Fibroblast of the conjunctiva (primary cell): ENCODE measurements at regions not wholly inside any gene's neighbourhood (a gene's known extent, or its start where the extent isn't known, plus 50 kb on each side); places are given as distances from the start of the nearest gene placed in this dataset.
"Not testable (repeated sequence)": the region's sequence is repeated elsewhere in the genome, so short reads cannot be mapped to it uniquely, and the experiment has no call there.

ENCODE experiments used
- DNase-seq: peaks from one replicate; pipeline ENCODE4 v3.0.0-alpha.2; 2010; ENCODE audit warnings: low read depth

DNA sequence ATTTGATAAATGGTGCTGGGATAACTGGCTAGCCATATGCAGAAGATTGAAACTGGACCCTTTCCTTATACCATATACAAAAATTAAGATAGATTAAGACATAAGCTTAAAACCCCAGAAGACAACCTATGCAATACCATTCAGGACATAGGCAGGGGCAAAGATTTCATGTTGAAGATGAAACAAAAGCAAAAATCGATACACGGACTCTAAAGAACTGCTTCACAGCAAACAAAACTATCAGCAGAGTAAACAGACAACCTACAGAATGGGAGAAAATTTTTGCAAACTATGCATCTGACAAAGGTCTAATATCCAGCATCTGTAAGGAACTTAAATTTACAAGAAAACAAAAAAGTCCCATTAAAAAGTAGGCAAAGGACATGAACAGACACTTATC, 255.9 kb downstream of the TINAG start:
- not testable (repeated sequence) for DNase-seq

DNA sequence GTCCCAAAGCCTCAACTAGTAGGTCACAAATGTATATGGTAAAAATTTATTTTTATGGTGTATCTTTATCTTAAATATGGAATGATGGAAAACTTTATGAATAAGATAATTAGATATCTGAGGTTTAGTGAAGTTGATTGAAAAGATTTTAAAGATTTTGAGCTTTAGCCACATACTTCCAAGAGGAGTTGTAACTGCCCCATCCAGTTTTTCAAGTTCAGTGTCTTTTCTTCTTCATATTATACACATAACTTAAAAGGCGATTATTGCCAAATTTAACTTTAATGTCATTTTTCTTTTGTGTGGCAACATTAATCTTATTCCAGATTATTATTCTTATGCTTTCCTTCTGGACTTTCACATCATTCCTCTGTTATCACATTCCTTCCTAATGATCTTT, 266.4 kb downstream of the TINAG start:
- DNase-seq, result no peak

DNA sequence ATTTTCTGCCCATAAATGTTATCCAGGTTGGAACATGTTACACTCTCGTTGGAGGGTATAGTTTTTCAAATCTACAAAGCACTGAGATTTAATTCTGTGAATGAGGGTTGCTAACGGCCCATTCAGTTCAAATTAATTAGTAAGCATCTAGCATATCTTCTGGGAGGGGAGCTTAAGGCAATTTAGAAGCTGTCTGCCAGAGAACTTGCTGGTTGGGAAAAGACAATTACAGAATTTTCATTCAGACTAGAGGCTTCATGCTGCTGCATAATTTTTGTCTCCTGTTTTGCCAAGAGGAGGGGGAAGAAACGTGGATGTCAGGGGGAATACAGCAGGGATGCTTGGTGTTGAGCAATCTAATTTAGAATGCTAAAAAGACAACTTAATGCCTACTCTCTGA, 268.3 kb upstream of the FAM83B start:
- DNase-seq, result no peak

DNA sequence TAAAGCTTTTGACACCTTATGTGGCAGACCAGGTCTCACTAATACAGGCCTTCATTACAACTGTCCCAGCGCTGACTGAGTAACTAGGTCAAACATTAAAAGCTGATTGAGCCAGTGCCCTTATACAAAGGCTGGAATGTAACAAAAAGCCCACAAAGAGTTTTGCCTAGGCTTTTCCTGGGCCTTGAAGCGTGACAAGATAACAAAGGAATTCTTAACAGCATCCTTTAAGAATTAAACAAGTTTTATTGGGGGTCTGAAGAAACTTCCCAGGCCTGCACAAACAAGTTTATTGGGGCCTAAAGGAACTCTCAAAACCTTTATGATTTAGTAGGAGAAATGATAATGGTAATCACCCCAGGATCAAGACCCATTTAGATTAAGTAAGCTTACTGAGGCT, 267.6 kb upstream of the FAM83B start:
- no peak for DNase-seq

DNA sequence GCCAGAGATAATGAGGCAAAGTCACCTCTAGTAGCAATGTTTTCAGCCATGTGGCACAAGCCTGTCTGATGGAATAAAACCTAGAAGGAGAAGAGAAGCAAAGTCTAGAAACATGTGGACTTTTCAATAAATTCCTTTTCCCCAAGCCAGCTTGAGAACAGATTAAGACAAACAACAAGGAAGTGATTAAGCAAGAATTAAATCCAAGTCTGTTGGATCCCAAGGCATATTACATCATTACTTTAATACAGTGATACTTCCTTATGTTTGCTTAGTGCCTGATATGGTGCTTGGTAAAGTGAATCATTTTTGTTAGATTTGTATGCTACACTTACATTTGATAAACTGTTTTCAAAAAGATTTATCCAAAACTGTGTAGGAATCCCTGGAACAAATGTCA, 260.3 kb upstream of the FAM83B start:
- DNase-seq, result no peak

DNA sequence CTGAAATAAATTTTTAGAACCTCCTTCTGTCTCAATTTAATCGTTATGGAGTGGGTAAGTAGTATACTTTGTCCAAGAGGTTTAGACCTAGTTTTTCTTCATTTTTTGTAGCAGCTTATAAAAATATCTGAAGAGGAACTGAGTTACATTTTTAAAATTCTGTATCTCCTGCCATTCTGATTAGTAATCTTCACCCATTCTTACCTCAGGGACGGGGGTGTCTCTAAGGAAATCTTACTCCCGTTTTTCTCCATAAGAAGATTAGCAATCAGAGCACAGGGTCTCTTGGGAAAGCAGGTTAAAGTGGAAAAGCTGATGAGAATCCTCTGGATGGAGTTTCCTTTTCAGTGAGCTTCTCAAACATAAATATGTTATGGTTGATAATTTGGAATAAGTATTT, 259.3 kb upstream of the FAM83B start:
- DNase-seq, result no peak

DNA sequence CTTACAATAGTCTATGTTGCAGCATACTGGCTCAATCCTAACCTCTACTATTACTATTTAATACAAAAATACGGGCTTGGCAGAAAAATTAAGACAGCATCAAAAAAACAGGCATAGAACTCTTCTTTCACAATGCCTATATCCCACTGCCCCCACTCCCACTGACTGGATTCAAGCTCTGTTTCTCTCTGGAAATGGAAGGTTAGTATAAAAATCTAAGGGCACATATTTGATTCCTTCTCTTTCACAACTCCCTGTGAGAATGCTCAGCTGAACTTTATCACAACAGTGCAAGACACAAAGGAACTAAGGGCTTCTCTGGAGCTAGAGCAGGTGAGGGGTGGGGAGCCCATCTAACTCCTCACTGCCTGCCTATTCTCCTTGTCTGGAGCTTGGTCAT, 258.4 kb upstream of the FAM83B start:
- DNase-seq, result no peak

DNA sequence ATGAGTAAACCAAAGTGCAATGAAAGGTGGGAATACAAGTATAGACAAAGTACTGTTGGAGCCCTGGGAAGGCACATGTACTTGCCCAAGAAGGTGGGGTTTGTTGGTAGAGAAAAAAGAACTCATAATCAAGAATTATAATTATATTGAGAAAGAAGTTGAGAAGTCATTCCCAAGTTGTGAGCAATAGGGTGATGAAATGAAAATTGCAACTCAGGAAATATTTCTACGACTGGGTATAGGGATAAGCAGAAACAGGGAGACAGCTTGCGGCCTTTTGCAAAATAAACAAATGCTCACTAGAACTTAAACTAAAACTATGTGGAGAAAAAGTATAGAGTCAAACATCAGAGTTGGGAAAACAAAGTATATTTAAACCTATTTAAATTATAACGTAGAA, 250.7 kb upstream of the FAM83B start:
- peak; percentile 43 for DNase-seq

DNA sequence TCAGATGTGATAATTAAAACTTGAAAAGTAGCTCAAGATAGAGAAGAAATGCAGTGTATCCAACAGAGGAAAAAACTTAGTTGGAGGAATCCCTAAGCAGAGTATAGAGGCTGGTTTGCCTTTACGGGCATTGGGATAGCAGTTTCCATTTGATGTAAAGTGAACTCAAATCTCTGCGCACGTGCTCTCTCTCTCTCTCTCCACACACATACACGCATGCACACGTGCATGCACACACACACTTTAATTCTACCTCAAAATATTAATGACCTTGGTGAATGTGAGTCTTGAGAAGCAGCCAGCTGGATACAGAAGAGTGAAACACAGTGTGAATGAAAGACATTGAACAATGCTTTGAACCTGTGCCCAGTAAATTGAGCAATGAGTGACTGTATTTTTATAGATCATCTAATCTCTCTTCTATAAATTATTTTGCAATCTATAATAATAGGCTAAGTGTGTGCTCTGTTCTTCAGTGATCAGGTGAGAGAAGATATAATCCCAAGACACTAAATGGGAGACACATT, 247.7 kb upstream of the FAM83B start:
- no peak for DNase-seq

DNA sequence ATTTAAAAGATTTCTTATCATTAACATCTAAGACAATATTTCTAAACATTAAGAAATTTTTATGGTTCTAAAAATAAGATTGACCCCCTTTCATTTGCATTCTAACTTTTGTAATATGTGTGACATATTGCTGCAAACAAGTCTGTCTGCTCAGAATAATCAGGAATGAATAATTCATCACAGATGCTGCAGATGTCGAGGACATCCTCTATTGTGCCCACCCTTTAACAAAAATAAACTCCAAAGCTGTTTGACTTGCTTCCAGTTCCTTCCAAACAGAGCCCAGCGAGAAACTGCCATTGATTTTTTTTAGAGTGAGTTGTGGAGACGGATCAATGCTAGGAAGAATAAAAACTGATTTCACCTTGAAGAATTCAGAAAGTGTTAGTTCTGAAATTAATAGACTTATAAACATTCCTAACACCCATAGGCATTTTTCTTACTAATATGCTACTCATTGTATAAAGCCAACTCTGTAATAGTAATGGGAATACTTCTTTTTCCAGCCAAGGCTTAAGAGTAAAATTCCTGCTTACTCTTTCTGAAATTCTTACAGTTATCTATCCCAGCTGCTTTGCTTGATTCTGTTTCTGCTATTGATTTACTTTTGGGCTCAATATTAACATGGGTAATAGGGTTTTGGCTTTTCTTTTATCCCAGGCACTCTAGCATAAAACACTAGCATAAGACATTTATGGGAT, 244.8 kb upstream of the FAM83B start:
- no peak for DNase-seq

DNA sequence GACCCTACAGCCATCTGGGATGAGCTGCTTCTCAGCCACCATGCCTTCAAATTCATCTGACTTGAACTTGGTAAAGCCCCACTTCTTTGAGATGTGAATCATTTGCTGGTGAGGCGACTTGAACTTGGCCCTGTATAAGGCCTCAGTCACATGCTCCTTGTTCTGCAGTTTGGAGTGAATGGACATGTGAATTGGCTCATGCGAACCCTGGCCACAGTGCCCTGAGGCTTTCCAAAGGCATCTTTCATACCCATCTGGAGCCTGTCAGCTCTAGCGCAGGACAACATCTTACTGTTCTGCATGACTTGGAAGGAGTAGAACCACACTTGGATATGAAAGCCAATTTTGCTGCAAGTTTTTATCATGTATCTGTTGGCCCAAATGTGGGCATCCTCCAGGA, 244.0 kb upstream of the FAM83B start:
- DNase-seq, result no peak

DNA sequence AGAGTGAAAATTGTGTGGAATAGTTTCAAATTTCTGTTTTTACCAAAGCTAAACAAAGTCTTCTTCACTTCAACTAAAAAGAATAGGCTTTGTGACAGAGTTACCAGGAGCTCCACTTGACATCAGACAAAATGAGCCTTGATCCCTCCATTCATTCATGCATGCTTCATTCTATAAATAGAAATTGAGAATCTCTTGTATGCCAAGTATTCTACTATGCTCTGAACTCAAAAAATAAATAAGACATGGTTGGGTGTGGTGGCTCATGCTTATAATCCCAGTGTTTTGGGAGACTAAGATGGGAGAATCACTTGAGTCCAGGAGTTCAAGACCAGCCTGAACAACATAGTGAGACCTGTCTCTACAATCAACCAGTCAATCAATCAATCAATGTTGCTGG, 236.6 kb upstream of the FAM83B start:
- DNase-seq, result no peak

DNA sequence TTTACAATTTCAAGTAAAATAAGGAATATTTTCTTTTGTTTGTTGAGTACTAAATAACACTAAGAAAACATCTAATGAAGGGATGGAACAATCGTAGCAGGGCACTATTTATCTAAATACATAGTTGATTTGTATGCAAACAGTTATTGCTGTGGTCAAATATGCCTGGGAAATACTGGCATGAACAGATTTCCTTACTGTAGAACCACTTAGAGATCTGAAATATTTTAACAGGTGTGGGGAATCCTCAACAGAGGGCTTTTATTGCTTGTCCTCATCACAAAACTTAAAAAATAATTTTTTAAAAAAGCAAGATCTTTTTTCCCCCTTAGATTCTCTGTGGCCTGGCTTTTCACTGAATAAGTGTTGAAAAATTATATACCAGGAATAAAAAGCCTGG, 233.0 kb upstream of the FAM83B start:
- no peak for DNase-seq

DNA sequence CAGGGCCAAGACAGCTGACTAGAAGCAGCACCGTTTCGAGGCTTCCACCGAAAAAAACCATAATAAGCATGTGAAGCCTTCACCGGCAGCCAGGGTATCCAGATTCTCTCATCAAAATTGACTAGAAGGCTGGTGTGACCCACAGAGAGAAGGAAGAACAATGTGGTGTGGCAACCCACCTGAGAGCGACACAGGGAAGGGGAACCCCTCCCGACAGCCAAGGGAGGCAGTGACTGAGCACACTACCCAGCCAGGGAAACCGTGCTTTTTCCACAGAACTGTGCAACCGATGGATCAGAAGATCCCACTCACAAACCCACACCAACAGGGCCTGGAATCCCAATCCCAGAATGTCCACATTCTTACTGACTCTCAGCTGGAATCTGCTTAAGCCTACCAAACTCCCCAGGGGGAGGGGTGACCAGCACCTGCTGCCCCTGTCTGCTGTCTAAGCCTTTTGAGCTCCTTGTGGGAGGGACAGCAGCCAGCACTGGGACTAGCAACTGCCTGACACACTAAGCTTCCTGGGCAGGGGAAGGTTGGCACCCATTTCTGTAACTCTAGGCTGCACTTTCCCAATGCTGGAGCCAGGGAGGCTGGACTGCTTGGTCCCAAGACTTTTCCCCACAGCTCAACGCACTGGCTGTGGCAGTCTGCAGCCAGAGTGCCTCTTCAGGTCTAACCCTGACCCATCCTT, 231.9 kb upstream of the FAM83B start:
- DNase-seq, result no peak

DNA sequence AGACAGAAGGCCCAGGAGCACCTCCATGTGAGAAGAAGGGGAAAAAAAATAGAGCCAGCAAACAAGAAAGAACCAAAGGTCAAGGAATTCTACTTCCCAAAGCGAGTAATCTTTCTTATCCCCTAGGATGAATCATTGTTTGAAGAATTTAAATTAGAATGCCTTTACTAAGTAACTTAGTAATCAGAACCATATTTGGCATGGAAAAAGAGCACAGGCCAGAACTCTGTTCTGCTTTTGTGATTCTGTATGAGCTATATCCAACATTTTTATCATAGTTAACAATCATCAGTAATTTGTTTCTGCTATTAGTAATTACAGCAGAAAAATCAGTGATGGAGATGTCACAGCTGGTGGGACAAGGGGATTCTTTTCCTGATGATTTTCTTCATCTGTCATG, 228.8 kb upstream of the FAM83B start:
- DNase-seq, result peak; percentile 62

DNA sequence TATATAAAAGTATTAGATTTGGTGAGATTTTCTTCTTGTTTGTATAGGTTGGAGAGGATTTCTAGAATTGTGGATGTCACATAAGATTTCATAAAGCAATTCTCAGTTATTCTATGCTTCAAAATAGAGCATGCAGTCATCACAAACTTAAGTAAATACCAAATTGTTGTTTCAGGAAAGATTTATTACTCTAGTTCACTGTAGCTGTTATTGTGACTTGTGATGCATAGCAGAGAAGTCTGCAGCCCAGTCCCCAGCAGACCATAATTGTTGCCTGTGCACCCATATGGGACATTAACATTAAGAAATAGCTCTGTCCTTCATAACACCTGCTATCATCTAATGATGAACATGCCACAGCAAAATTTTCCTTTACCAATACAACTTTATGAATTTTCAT, 228.0 kb upstream of the FAM83B start:
- DNase-seq, result no peak

DNA sequence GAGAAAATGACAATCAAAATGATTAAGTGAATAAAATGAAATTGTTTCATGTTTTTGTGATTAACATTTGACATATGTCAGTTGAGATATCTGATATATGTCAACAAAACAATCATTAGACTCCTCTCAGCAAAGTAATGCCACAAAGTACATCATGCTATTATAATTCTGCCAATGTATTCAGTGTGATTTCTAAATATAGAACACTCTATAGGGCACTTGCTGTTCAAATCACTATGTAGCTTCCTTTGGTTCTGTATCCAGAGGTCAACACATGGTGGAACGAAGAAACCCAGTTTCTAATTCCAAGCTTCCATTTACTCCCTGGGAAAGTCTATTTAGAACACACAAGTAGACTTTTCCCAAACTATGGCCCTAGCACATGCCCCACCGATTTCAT, 227.5 kb upstream of the FAM83B start:
- DNase-seq, result no peak

DNA sequence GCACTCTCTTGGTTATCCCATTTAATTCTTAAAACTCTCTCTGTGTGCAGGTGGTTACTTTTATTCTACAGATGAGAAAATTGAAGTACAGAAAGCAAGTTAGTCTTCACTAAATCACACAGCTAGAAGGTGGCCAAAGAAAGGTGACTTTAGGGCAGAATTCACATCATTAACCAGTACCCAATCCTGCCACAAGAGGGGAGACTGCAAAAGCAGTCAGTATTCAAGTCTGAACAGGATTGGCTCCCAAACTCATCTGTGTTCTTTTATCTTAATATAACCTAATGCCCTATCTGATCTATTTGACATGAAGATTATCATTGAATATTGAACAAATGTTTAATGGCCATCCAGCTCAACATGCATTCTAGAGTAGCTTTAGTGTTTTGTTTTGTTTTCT, 225.3 kb upstream of the FAM83B start:
- DNase-seq, result no peak

DNA sequence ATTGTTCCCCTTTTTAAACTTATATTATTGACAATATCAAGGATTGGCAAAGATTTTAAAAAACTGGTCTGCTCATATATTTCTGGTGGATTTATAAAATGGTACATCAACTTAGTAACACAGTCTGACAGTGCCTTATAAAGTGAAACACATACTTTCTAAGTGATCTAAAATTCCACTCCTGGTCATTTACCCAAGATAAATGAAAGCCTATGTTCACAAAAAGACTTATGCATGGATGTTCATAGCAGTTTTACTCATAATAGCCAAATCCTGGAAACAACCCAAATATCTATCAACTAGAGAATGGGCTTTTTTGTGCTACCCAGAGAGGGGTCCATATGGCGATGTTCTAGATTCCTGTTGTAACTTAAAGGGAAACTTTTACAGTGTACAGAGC, 222.4 kb upstream of the FAM83B start:
- DNase-seq, result no peak

DNA sequence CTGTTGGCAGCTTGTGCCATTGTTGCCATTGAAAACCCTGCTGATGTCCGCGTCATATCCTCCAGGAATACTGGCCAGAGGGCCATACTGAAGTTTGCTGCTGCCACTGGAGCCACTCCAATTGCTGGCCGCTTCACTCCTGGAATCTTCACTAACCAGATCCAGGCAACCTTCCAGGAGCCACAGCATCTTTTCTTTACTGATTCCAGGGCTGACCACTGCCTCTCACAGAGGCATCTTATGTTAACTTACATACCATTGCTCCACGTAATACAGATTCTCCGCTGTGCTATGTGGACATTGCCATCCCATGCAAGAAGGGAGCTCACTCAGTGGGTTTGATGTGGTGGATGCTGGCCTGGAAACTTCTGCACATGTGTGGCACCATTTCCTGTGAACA, 221.8 kb upstream of the FAM83B start:
- DNase-seq, result no peak

DNA sequence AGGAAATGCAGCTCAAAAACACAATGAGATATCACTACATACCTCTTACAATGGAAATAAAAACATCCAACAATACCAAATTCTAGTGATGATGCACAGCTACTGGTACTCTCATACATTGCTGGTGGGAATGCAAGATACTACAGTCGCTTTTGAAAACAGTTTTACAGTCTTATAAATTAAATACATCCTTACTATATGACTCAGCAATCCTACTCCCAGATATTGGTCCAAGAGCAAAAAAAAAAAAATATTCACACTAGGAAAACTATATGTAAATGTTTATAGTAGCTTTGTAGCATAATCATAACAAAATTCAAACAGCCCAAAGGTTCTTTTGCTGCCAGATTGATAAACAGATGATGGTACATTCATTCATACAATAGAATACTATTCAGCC, 217.4 kb upstream of the FAM83B start:
- DNase-seq, result no peak

DNA sequence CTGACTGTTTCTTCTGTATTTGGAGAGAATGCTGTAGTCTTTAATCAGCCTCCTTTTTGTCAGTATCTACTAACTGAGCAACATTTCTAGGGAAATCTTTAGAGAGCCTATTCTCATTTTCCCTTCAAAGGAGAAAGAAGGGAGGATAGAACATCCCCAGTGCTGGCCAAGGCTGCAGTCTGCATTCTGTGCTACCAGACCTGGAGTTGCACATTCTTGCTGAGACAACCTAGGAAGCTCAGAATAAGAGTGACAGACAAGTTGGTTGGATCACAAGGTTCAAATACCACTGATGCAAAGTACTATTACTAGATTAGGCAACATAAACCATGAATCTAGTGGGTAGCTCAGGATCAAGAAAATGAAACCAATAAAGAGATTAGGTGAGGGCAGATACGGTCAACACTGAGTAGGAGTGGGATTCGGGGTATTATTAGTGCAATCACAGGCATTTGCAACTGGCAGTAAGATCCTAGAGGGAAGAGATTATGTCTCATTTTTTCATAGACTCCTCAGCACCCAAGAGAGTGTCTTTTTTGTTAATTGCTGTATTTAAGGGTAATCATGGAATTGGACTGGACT, 213.5 kb upstream of the FAM83B start:
- DNase-seq, result no peak

DNA sequence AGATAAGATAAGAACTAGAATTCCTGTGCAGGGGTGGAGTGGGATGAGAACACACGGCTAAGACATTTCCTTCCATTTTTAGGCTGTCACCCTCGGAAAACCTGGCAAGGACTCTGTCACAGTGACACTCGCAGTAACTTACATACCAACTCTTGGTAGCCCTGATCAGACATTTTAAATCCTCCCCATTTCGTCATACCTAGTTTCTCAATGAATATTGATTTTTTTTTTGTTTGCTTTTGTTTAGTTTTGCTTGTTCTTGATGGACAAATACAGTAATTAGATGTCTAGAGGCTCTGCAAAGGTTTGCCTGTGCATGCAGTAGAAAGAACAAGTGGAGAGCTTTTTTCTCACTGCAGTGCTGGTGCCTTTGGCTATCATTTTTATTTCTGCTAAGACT, 213.0 kb upstream of the FAM83B start:
- DNase-seq, result no peak

DNA sequence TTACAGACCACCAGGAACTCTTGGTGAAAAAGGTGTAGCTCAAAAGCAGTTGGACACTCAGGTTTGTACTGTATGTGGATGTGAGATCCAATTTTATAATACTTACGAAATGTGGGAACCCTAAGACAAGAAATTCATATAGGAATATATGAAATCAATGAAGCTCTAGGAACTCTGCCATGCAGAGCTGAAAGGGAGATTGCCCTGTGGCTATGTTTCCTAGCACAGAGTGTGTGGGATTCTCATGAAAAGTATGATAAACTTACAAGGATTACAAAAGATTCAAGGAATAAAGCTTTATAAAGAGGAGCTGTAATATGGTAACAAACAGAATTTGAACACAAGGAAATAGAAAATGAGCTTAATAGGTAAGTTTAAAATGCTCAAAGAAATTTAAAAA, 205.7 kb upstream of the FAM83B start:
- DNase-seq, result no peak
